PC-3 (cell line): ENCODE measurements at regions not wholly inside any gene's neighbourhood (a gene's known extent, or its start where the extent isn't known, plus 50 kb on each side); places are given as distances from the start of the nearest gene placed in this dataset.

Source experiments
- ATAC-seq: fragments of 200-7000 bp; cut with Tn5 transposase; 2 replicates; pipeline ENCODE4 v1.9.1; 2020; ENCODE audit warnings: mild to moderate bottlenecking, moderate library complexity
- BruUV-seq: library from RNA; stranded (reverse); fragments of 400-500 nt; replicated peaks from 2 replicates; lab custom pipeline; 2021; lab: Mats Ljungman, UMichigan
- CTCF ChIA-PET: fragments of 300-600 bp; sonication (Branson Sonifier 250); formaldehyde crosslinking; loops from one replicate; lab custom pipeline; 2022; ENCODE audit warnings: antibody characterized with exemption; lab: Charles Lee
- POLR2A ChIA-PET: fragments of 300-600 bp; sonication (Branson Sonifier 250); formaldehyde crosslinking; loops from one replicate; lab custom pipeline; 2022; ENCODE audit warnings: antibody characterized with exemption; ENCODE audit not compliant: unreplicated experiment; lab: Charles Lee
- DNase-seq: peaks from one replicate; pipeline ENCODE4 v3.0.0-alpha.2; 2015
- H2AFZ ChIP-seq: fragments of 300-600 bp; sonication (generic); 2 replicates; pipeline ENCODE4 v1.6.0; 2016; ENCODE audit warnings: antibody characterized with exemption, low read length
- H3F3A ChIP-seq: fragments of 300-600 bp; sonication (generic); one replicate; pipeline ENCODE4 v1.6.0; 2017; ENCODE audit warnings: antibody characterized with exemption, low read length, control low read depth, mild to moderate bottlenecking; ENCODE audit not compliant: unreplicated experiment
- H3K27ac ChIP-seq: fragments of 300-600 bp; sonication (generic); 2 replicates; pipeline ENCODE4 v1.5.1; 2016; ENCODE audit warnings: mild to moderate bottlenecking, low read length
- H3K27me3 ChIP-seq: fragments of 300-600 bp; sonication (generic); 2 replicates; pipeline ENCODE4 v1.6.1; 2016; ENCODE audit warnings: low read length, mixed read lengths
- H3K36me3 ChIP-seq: fragments of 300-600 bp; sonication (generic); 2 replicates; pipeline ENCODE4 v1.6.1; 2016; ENCODE audit warnings: low read depth, mixed run types, low read length, mixed read lengths
- H3K4me1 ChIP-seq: fragments of 300-600 bp; sonication (generic); 2 replicates; pipeline ENCODE4 v1.5.1; 2016; ENCODE audit warnings: low read length; ENCODE audit not compliant: insufficient read depth
- H3K4me2 ChIP-seq: fragments of 300-600 bp; sonication (generic); 2 replicates; pipeline ENCODE4 v1.6.0; 2016; ENCODE audit warnings: low read length
- H3K4me3 ChIP-seq: fragments of 300-600 bp; sonication (generic); 2 replicates; pipeline ENCODE4 v1.5.1; 2016; ENCODE audit warnings: mild to moderate bottlenecking, low read length, mixed read lengths
- H3K79me2 ChIP-seq: fragments of 300-600 bp; sonication (generic); 2 replicates; pipeline ENCODE4 v1.6.1; 2017; ENCODE audit warnings: low read length, mixed read lengths
- H3K9ac ChIP-seq: fragments of 300-600 bp; sonication (generic); 2 replicates; pipeline ENCODE4 v1.6.0; 2016; ENCODE audit warnings: mild to moderate bottlenecking, low read length
- H3K9me2 ChIP-seq: fragments of 300-600 bp; sonication (generic); replicated peaks from 2 replicates; pipeline ENCODE4 v1.6.1; 2016; ENCODE audit warnings: mixed run types, low read length, mixed read lengths
- H3K9me3 ChIP-seq: fragments of 300-600 bp; sonication (generic); 2 replicates; pipeline ENCODE4 v1.6.1; 2016; ENCODE audit warnings: low read length, mixed read lengths
- H4K20me1 ChIP-seq: fragments of 300-600 bp; sonication (generic); 2 replicates; pipeline ENCODE4 v1.6.1; 2016; ENCODE audit warnings: low read length, mixed read lengths
- CTCF ChIP-seq: fragments of 300-600 bp; sonication (generic); conservative IDR thresholded peaks from 2 replicates; pipeline ENCODE4 v1.5.1; 2017; ENCODE audit warnings: antibody characterized with exemption, low read depth, mild to moderate bottlenecking, low read length
- EZH2 ChIP-seq: fragments of 300-600 bp; sonication (generic); IDR thresholded peaks from one replicate; pipeline ENCODE4 v1.6.1; 2017; ENCODE audit warnings: antibody characterized with exemption, mild to moderate bottlenecking, low read length; ENCODE audit not compliant: unreplicated experiment
- EZH2phosphoT487 ChIP-seq: fragments of 300-600 bp; sonication (generic); IDR thresholded peaks from 2 replicates; pipeline ENCODE4 v1.6.1; 2018; ENCODE audit warnings: mild to moderate bottlenecking, antibody characterized with exemption, low read length, borderline replicate concordance
- intact Hi-C: fragments of 100-400 bp; cut with micrococcal nuclease; formaldehyde crosslinking; loops from 2 replicates; pipeline ENCODE4 v1.9.0; 2023

DNA sequence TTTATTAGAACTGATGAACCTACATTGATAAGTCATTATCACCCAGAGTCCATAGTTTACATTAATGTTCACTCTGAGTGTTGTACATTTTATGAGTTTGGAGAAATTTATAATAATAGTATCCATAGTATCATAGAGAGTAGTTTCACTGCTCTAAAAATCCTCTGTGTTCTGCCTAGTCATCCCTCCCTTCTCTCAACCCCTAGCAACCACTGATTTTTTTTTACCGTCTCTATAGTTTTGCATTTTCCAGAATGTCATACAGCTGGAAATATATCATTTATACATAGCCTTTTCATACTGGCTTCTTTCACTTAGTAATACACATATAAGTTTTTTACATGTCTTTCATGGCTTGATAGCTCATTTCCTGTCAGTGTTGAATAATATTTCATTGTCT is 231.1 kb downstream of the RAD51AP2 start:
- no peak overlapping the region for H3K4me2 ChIP-seq
- no peak for DNase-seq
- no peak overlapping the region for H2AFZ ChIP-seq
- H3K9ac ChIP-seq, result no peak overlapping the region
- intact Hi-C loops, result no loop called here
- H3K79me2 ChIP-seq, result no peaks in the 10 kb centered on the region
- no peak overlapping the region for H3K4me3 ChIP-seq
- H4K20me1 ChIP-seq, result no peaks in the 10 kb centered on the region
- H3K27ac ChIP-seq, result no peak overlapping the region
- H3F3A ChIP-seq, result no peaks in the 10 kb centered on the region
- no peaks in the 10 kb centered on the region for H3K36me3 ChIP-seq
- no peak for TF ChIP-seq EZH2
- TF ChIP-seq EZH2phosphoT487, result no peak
- TF ChIP-seq CTCF, result no peak
- ChIA-PET CTCF (no interaction called here), POLR2A (no interaction called here)
- no peaks in the 10 kb centered on the region for H3K9me2 ChIP-seq
- no peaks in the 10 kb centered on the region for H3K4me1 ChIP-seq
- H3K9me3 ChIP-seq, result peaks cover 5% of the 10 kb centered on the region; the same call in 1 of the 2 replicates
- no TSS peak for BruUV-seq
- no peak for ATAC-seq
- H3K27me3 ChIP-seq, result no peaks in the 10 kb centered on the region

DNA sequence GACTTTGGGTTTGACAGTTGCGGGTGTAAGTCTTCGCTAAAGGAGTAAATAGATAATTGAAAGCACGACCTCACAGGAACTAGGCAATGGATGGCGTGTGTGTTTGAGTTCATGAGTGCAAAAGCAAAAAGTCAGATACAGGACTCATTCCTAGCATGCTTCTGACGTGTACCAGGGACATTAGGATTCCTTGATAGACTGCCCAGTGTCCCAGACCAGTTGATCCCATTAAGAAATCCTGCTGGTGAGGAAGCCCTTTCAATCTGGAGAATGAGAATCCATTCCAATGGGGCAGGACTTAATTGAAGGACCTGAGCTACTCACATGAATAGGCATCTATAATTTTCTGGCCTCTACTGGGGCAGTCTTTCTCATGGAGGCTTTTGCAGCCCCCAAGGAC is 235.4 kb downstream of the RAD51AP2 start:
- Histone ChIP-seq H3F3A (no peaks in the 10 kb centered on the region), H3K9me3 (no peaks in the 10 kb centered on the region), H3K4me1 (no peaks in the 10 kb centered on the region), H4K20me1 (no peaks in the 10 kb centered on the region), H3K79me2 (no peaks in the 10 kb centered on the region), H3K27ac (no peak overlapping the region), H2AFZ (no peak overlapping the region), H3K9me2 (no peaks in the 10 kb centered on the region), H3K4me2 (no peak overlapping the region), H3K27me3 (no peaks in the 10 kb centered on the region), H3K9ac (no peak overlapping the region), H3K36me3 (no peaks in the 10 kb centered on the region), H3K4me3 (no peak overlapping the region)
- DNase-seq, result no peak
- ChIA-PET CTCF (no interaction called here), POLR2A (no interaction called here)
- intact Hi-C loops, result no loop called here
- BruUV-seq, result no TSS peak
- no peak for ATAC-seq
- TF ChIP-seq EZH2 (no peak), CTCF (no peak), EZH2phosphoT487 (no peak)

- intact Hi-C loops, result no loop called here
- no peak for DNase-seq
- TF ChIP-seq EZH2, result no peak
- TF ChIP-seq EZH2phosphoT487, result no peak
- no peak for TF ChIP-seq CTCF
- ATAC-seq, result no peak
- Histone ChIP-seq H3K36me3 (no peaks in the 10 kb centered on the region), H3K4me2 (no peak overlapping the region), H3K9me3 (no peaks in the 10 kb centered on the region), H3K79me2 (no peaks in the 10 kb centered on the region), H3K4me3 (no peak overlapping the region), H3K9ac (no peak overlapping the region), H3F3A (no peaks in the 10 kb centered on the region), H3K27ac (no peak overlapping the region), H2AFZ (no peak overlapping the region), H3K4me1 (no peaks in the 10 kb centered on the region), H4K20me1 (no peaks in the 10 kb centered on the region), H3K9me2 (no peaks in the 10 kb centered on the region), H3K27me3 (no peaks in the 10 kb centered on the region)
- ChIA-PET POLR2A (no interaction called here), CTCF (no interaction called here)
- no TSS peak for BruUV-seq
These were observed 236.0 kb downstream of the RAD51AP2 start for GRCh38 chr2:17282245-17282644.
